Stimulated activated effector memory CD8-positive, alpha-beta T cell treated with anti-CD3 and anti-CD28 coated beads, Interleukin-12 subunit alpha, Interleukin-12 subunit beta, amount 100 ng/mL, for 72 hours (primary cell): ENCODE measurements at regions not wholly inside any gene's neighbourhood (a gene's known extent, or its start where the extent isn't known, plus 50 kb on each side); places are given as distances from the start of the nearest gene placed in this dataset.
"Not testable (repeated sequence)": the region's sequence is repeated elsewhere in the genome, so short reads cannot be mapped to it uniquely, and the experiment has no call there.

Experiments
- ATAC-seq: fragments of 150-1000 bp; cut with Tn5 transposase; 2 replicates; pipeline ENCODE4 v1.10.0; 2021
- DNase-seq, 2 donors: peaks; one replicate each; pipeline ENCODE4 v3.0.0; 2021 to 2022; ENCODE audit warnings: low spot score in 2 of 2
- H3K27ac Mint-ChIP-seq: one replicate; pipeline ENCODE4 v1.8.0; 2022; ENCODE audit warnings: mild to moderate bottlenecking, mixed read lengths
- H3K36me3 Mint-ChIP-seq: one replicate; pipeline ENCODE4 v1.8.0; 2022; ENCODE audit warnings: mild to moderate bottlenecking, mixed read lengths
- H3K4me1 Mint-ChIP-seq: one replicate; pipeline ENCODE4 v1.8.0; 2022; ENCODE audit warnings: mixed read lengths
- H3K4me3 Mint-ChIP-seq: one replicate; pipeline ENCODE4 v1.8.0; 2022; ENCODE audit warnings: mild to moderate bottlenecking, mixed read lengths
- H3K9me3 Mint-ChIP-seq: one replicate; pipeline ENCODE4 v1.8.0; 2022; ENCODE audit warnings: mixed read lengths

DNA sequence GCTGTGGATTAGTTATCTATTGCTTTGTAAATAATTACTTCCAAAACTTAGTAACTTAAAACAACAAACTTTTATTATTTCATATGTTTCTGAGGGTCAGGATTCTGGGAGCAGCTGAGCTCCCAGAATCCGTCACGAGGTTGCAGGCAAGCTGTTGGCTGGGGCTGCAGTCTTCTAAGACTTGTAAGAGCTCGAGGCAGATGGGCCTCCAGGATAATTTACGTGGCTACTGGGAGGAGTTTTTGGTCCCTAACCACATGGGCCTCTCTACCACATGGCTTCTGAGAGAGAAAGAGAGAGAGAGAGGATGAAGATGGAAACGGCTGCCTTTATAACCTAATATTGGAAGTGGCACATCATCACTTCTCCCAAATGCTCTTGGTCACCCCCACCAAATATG is 64.9 kb upstream of the SULF2 start:
- no peak overlapping the region for H3K27ac Mint-ChIP-seq
- no peaks in the 10 kb centered on the region for H3K4me1 Mint-ChIP-seq
- DNase-seq (no peak), ATAC-seq (no peak)
- H3K4me3 Mint-ChIP-seq: no peak overlapping the region
- H3K9me3 Mint-ChIP-seq: no peaks in the 10 kb centered on the region
- H3K36me3 Mint-ChIP-seq: no peaks in the 10 kb centered on the region

DNA sequence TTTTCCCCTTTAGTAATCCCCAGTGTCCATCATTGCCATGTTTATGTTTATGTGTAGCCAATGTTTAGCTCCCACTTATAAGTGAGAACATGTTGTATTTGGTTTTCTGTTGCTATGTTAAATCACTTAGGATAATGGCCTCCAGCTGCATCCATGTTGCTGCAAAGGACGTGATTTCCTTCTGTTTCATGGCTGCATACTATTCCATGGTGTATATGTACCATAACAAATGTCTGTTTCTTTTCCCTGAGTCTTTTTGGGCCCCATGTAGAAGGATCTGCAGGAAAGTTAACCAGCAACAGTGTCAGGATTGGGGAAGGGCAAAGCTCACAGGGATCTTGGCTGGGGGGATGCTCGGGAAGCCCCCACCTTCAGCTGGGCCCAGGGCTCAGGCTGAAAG is 64.3 kb upstream of the SULF2 start:
- Mint-ChIP-seq H3K4me3 (no peak overlapping the region), H3K4me1 (no peaks in the 10 kb centered on the region), H3K9me3 (no peaks in the 10 kb centered on the region), H3K36me3 (no peaks in the 10 kb centered on the region), H3K27ac (no peak overlapping the region)
- DNase-seq (no peak), ATAC-seq (no peak)

DNA sequence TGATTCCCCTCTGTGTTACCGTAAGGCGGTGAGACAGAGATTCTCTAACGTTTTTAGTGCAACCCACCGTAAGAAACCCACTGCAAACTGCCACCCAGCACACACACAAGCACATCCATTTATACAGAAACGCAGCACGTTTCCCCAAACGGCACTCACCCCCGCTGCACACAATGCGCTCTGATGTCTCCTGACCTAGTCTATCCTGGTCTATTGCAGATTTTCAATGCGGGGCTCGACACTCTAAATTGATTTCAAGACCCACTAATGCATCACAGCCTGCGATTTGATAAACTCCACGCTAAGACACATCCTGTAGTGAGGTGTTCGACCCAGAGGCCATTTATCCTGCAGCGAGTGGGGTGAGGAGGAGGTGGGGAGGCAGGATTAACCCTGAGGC is 63.7 kb upstream of the SULF2 start:
- Mint-ChIP-seq H3K4me3 (no peak overlapping the region), H3K36me3 (no peaks in the 10 kb centered on the region), H3K27ac (no peak overlapping the region), H3K9me3 (no peaks in the 10 kb centered on the region), H3K4me1 (no peaks in the 10 kb centered on the region)
- no peak for ATAC-seq
- no peak for DNase-seq

DNA sequence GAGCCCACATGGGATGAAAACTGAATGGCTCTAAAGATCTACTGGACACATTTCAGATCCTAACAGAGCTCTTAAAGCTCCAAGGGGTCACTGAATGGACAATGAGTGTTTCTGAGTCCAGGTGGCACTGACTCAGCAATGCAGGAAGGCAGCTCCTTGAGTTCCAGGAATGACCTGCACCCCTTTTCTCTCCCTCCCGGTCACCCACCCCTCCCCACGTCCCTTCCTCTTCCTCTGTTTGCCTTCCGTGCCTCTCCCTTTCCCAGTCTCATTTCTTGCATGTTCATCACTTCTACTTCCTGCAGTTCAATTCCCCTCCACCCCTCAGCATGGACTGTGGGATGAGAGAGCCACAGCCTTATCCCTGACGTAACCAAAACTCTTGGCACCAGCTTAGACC is 63.3 kb upstream of the SULF2 start:
- ATAC-seq, H3K4me3 Mint-ChIP-seq: not testable (repeated sequence)

GRCh38 chr20:47847884-47848485 is 62.7 kb upstream of the SULF2 start:
- Mint-ChIP-seq H3K36me3 (no peaks in the 10 kb centered on the region), H3K27ac (no peak overlapping the region), H3K9me3 (no peaks in the 10 kb centered on the region), H3K4me3 (no peak overlapping the region), H3K4me1 (no peaks in the 10 kb centered on the region)
- ATAC-seq: no peak
- DNase-seq: no peak

More for the DNA sequence above, 63.3 kb upstream of the SULF2 start:
- H3K4me1 Mint-ChIP-seq, H3K36me3 Mint-ChIP-seq, H3K9me3 Mint-ChIP-seq, H3K27ac Mint-ChIP-seq, DNase-seq: not testable (repeated sequence)

GRCh38 chr20:47847220-47847619 is 61.9 kb upstream of the SULF2 start:
- not testable (repeated sequence) for H3K36me3 Mint-ChIP-seq, ATAC-seq

DNA sequence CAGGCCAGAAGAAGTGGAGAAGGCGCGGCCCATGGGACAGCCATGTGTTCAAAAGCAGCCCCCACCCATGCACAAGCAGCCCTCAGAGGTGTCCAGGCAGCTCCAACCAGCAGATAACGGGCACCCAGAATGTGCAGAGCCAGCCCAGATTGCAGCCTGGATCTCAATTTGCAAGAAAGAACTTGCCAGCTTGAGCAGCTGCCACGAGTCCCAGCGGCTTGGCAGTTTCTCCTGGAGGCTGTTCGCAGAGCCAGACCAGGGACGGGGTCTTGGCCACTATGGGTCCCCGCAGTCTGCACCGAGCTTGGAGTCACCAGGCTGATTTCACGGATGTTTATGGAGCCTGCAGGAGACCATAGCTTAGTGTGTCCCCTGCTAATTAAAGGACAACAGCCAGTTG is 61.4 kb upstream of the SULF2 start:
- H3K27ac Mint-ChIP-seq, H3K9me3 Mint-ChIP-seq, H3K36me3 Mint-ChIP-seq, ATAC-seq, DNase-seq, H3K4me3 Mint-ChIP-seq, H3K4me1 Mint-ChIP-seq: not testable (repeated sequence)

More at GRCh38 chr20:47847220-47847619, 61.9 kb upstream of the SULF2 start:
- not testable (repeated sequence) for H3K4me1 Mint-ChIP-seq, DNase-seq, H3K27ac Mint-ChIP-seq, H3K9me3 Mint-ChIP-seq, H3K4me3 Mint-ChIP-seq

GRCh38 chr20:47845382-47845977 is 60.2 kb upstream of the SULF2 start:
- not testable (repeated sequence) for H3K27ac Mint-ChIP-seq, H3K4me1 Mint-ChIP-seq, DNase-seq, H3K9me3 Mint-ChIP-seq, H3K36me3 Mint-ChIP-seq, H3K4me3 Mint-ChIP-seq
- ATAC-seq: peak; percentile 2

GRCh38 chr20:47844568-47844906 is 59.3 kb upstream of the SULF2 start:
- H3K9me3 Mint-ChIP-seq, H3K4me1 Mint-ChIP-seq, H3K36me3 Mint-ChIP-seq, H3K27ac Mint-ChIP-seq, H3K4me3 Mint-ChIP-seq, ATAC-seq, DNase-seq: not testable (repeated sequence)

GRCh38 chr20:47843886-47844567 is 58.7 kb upstream of the SULF2 start:
- H3K4me3 Mint-ChIP-seq: no peak overlapping the region
- no peaks in the 10 kb centered on the region for H3K36me3 Mint-ChIP-seq
- H3K4me1 Mint-ChIP-seq: no peaks in the 10 kb centered on the region
- H3K27ac Mint-ChIP-seq: no peak overlapping the region
- DNase-seq (no peak), ATAC-seq (no peak)
- H3K9me3 Mint-ChIP-seq: no peaks in the 10 kb centered on the region

DNA sequence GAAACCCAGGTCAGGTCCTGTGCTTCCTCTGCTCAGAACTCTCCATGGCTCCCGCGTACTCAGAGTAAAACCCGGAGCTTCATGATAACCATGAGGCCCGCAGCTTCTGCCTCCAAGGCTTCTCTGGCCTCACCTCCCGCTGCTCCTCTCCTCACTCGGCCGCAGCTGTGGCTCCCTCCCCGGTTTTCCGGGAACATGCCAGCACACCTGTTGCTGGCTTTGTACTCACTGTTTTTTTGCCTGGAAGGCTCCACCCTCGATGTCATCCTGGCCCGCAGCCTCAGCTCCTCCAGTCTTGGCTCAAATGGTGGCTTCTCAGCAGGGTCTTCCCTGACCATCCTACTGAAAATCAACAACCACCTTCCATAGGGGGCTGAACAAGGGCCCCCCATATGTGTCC is 57.7 kb upstream of the SULF2 start:
- peak overlapping the region; percentile 60 for H3K27ac Mint-ChIP-seq
- H3K9me3 Mint-ChIP-seq: not testable (repeated sequence)

GRCh38 chr20:47842004-47842403 is 56.7 kb upstream of the SULF2 start:
- H3K36me3 Mint-ChIP-seq, H3K4me3 Mint-ChIP-seq, H3K4me1 Mint-ChIP-seq, DNase-seq, H3K9me3 Mint-ChIP-seq, ATAC-seq, H3K27ac Mint-ChIP-seq: not testable (repeated sequence)

More for the DNA sequence above, 57.7 kb upstream of the SULF2 start:
- DNase-seq, H3K4me3 Mint-ChIP-seq, H3K36me3 Mint-ChIP-seq, H3K4me1 Mint-ChIP-seq, ATAC-seq: not testable (repeated sequence)

DNA sequence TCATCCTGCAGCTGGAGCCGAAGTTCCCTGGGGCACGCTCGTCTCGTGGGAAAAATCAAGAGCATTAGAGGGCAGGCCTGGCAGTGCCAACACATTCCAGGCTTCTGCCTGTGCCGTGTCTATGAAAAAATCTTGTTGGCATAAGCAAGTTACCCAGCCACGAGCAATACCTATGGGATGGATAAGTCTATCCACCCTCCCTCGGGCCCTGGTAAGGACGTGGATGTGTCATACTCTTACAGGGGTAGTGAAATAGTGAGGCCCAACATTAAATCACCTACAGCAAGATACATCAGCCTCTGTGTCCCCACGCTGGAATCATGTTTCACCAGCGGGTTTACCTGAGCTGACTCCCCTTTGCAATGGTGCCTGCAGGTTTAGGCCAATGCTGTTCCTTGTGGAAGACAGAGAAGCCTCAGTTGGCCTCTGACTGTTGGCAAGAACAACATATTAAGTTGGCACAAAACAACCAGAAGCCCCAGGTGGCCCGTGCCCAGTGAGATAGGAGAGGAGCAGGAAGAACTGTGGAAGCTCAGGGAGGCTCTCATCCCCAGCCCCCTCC is 51.1 kb upstream of the SULF2 start:
- not testable (repeated sequence) for H3K27ac Mint-ChIP-seq, DNase-seq, ATAC-seq, H3K4me3 Mint-ChIP-seq, H3K4me1 Mint-ChIP-seq, H3K9me3 Mint-ChIP-seq, H3K36me3 Mint-ChIP-seq
